ENCODE measurements at regions not wholly inside any gene's neighbourhood (a gene's known extent, or its start where the extent isn't known, plus 50 kb on each side); places are given as distances from the start of the nearest gene placed in this dataset.

GRCh38 chr4:160825644-160826338, 1338.0 kb downstream of the FSTL5 start:
- TF ChIP-seq, protein P1, sequence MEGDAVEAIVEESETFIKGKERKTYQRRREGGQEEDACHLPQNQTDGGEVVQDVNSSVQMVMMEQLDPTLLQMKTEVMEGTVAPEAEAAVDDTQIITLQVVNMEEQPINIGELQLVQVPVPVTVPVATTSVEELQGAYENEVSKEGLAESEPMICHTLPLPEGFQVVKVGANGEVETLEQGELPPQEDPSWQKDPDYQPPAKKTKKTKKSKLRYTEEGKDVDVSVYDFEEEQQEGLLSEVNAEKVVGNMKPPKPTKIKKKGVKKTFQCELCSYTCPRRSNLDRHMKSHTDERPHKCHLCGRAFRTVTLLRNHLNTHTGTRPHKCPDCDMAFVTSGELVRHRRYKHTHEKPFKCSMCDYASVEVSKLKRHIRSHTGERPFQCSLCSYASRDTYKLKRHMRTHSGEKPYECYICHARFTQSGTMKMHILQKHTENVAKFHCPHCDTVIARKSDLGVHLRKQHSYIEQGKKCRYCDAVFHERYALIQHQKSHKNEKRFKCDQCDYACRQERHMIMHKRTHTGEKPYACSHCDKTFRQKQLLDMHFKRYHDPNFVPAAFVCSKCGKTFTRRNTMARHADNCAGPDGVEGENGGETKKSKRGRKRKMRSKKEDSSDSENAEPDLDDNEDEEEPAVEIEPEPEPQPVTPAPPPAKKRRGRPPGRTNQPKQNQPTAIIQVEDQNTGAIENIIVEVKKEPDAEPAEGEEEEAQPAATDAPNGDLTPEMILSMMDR (IDR thresholded peaks at IDR 0.05) = no peak
- TF ChIP-seq POLR2A (IDR thresholded peaks at IDR 0.05) = no peak

Data from lower leg skin (tissue), 3 donors.